Endodermal cell (in vitro differentiated cells): ENCODE measurements at regions not wholly inside any gene's neighbourhood (a gene's known extent, or its start where the extent isn't known, plus 50 kb on each side); places are given as distances from the start of the nearest gene placed in this dataset.
"Not testable (repeated sequence)": the region's sequence is repeated elsewhere in the genome, so short reads cannot be mapped to it uniquely, and the experiment has no call there.

Source experiments
- DNase-seq: peaks from one replicate; pipeline ENCODE4 v3.0.0-alpha.2; 2017
- H3K27ac ChIP-seq: 2 replicates; pipeline ENCODE4 v1.5.1; 2013; ENCODE audit warnings: mild to moderate bottlenecking, low read depth, low read length, moderate library complexity
- H3K27me3 ChIP-seq: 2 replicates; pipeline ENCODE4 v1.6.1; 2013; ENCODE audit warnings: mild to moderate bottlenecking, low read length, moderate library complexity; ENCODE audit not compliant: insufficient read depth, control insufficient read depth, poor library complexity, severe bottlenecking
- H3K36me3 ChIP-seq: 2 replicates; pipeline ENCODE4 v1.7.0; 2013; ENCODE audit warnings: mild to moderate bottlenecking, low read length, moderate library complexity; ENCODE audit not compliant: control insufficient read depth, insufficient read depth
- H3K4me1 ChIP-seq: one replicate; pipeline ENCODE4 v1.7.0; 2013; ENCODE audit warnings: low read length; ENCODE audit not compliant: control insufficient read depth, insufficient read depth
- H3K4me3 ChIP-seq: 2 replicates; pipeline ENCODE4 v1.5.1; 2013; ENCODE audit warnings: mild to moderate bottlenecking, low read length, moderate library complexity
- H3K9ac ChIP-seq: 2 replicates; pipeline ENCODE4 v1.6.1; 2013; ENCODE audit warnings: mild to moderate bottlenecking, low read length, moderate library complexity; ENCODE audit not compliant: poor library complexity, severe bottlenecking; ENCODE audit errors: extremely low read depth
- H3K9me3 ChIP-seq: 2 replicates; pipeline ENCODE4 v1.6.1; 2013; ENCODE audit warnings: mild to moderate bottlenecking, low read length, moderate library complexity; ENCODE audit not compliant: control insufficient read depth
- H3K27ac Mint-ChIP-seq: 2 replicates; pipeline ENCODE4 v1.8.0; 2020; ENCODE audit warnings: mixed read lengths
- H3K27me3 Mint-ChIP-seq: 2 replicates; pipeline ENCODE4 v1.8.0; 2021; ENCODE audit warnings: mild to moderate bottlenecking, mixed read lengths; ENCODE audit not compliant: insufficient read depth
- H3K36me3 Mint-ChIP-seq: 2 replicates; pipeline ENCODE4 v1.8.0; 2020; ENCODE audit warnings: low read depth, mixed read lengths
- H3K4me1 Mint-ChIP-seq: 2 replicates; pipeline ENCODE4 v1.8.0; 2020; ENCODE audit warnings: mixed read lengths
- H3K4me3 Mint-ChIP-seq: 2 replicates; pipeline ENCODE4 v1.8.0; 2020; ENCODE audit warnings: mild to moderate bottlenecking, moderate library complexity, mixed read lengths
- H3K9me3 Mint-ChIP-seq: 2 replicates; pipeline ENCODE4 v1.8.0; 2020; ENCODE audit warnings: mild to moderate bottlenecking, mixed read lengths
- CTCF ChIP-seq: fragments of 200-600 bp; sonication (generic); conservative IDR thresholded peaks from 2 replicates; pipeline ENCODE4 v1.5.0; 2021; ENCODE audit warnings: antibody characterized with exemption, mild to moderate bottlenecking
- WGBS, 2 experiments: methylation state at CpG; one replicate each; pipeline versions ENCODE4 v1.1.5 to v1.1.7; 2013; ENCODE audit warnings: missing lambda C conversion rate in 2 of 2, mixed read lengths in 1 of 2; ENCODE audit not compliant: insufficient coverage in 1 of 2, insufficient read length in 1 of 2; 5-methylcytosine and 5-hydroxymethylcytosine counted together

- Mint-ChIP-seq H3K4me3 (no peak overlapping the region), H3K36me3 (no peaks in the 10 kb centered on the region), H3K9me3 (peaks cover 43% of the 10 kb centered on the region), H3K27me3 (peaks cover 53% of the 10 kb centered on the region), H3K27ac (no peak overlapping the region), H3K4me1 (peaks cover 8% of the 10 kb centered on the region)
- WGBS, 2 experiments = 83 to 92% methylated on average over 2 of the region's 2 CpGs
- H3K9ac ChIP-seq = no peak overlapping the region
- H3K36me3 ChIP-seq = no peaks in the 10 kb centered on the region
- no peak overlapping the region for H3K4me3 ChIP-seq
- H3K27ac ChIP-seq = no peak overlapping the region
- H3K4me1 ChIP-seq = no peaks in the 10 kb centered on the region
- peaks cover 44% of the 10 kb centered on the region for H3K27me3 ChIP-seq
- no peak for TF ChIP-seq CTCF
- H3K9me3 ChIP-seq = no peaks in the 10 kb centered on the region
- DNase-seq = no peak
Observed at GRCh38 chrX:107360788-107361360, 88.6 kb upstream of the FRMPD3 start.

DNA sequence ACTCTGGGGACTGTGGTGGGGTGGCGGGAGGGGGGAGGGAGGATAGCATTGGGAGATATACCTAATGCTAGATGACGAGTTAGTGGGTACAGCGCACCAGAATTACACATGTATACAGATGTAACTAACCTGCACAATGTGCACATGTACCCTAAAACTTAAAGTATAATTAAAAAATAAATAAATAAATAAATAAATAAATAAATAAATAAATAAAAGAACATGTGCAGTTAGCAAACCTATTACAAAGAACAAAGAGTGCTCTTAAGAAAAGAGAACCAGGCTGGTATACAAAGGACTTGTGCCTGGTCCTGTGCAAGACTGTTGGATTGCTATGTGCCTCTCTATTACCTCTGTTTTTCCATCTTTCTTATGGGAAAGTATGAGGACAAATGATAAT, 79.3 kb upstream of the FRMPD3 start:
- H3K27ac ChIP-seq, H3K4me1 ChIP-seq, H3K27me3 Mint-ChIP-seq, H3K36me3 ChIP-seq, H3K36me3 Mint-ChIP-seq, H3K4me3 ChIP-seq, H3K27ac Mint-ChIP-seq, H3K9ac ChIP-seq, H3K9me3 ChIP-seq, H3K4me3 Mint-ChIP-seq, H3K4me1 Mint-ChIP-seq, H3K27me3 ChIP-seq, DNase-seq: not testable (repeated sequence)
- H3K9me3 Mint-ChIP-seq = peaks cover 36% of the 10 kb centered on the region
- no CpG with 5 or more reads among the region's 3 CpGs for WGBS, 2 experiments

- H3K9me3 Mint-ChIP-seq = peaks cover 55% of the 10 kb centered on the region
- no peaks in the 10 kb centered on the region for H3K4me1 ChIP-seq
- H3K4me3 Mint-ChIP-seq = no peak overlapping the region
- H3K9me3 ChIP-seq = no peaks in the 10 kb centered on the region
- WGBS, 2 experiments = 48% methylated on average over 2 of the region's 2 CpGs; no CpG with 5 or more reads in 1 of the 2 experiments
- H3K4me3 ChIP-seq = no peak overlapping the region
- H3K27me3 Mint-ChIP-seq = peaks cover 9% of the 10 kb centered on the region
- H3K36me3 Mint-ChIP-seq = no peaks in the 10 kb centered on the region
- H3K9ac ChIP-seq = no peak overlapping the region
- no peak overlapping the region for H3K27ac Mint-ChIP-seq
- no peak overlapping the region for H3K27ac ChIP-seq
- DNase-seq = no peak
- H3K27me3 ChIP-seq = no peaks in the 10 kb centered on the region
- peaks cover 7% of the 10 kb centered on the region for H3K4me1 Mint-ChIP-seq
- no peaks in the 10 kb centered on the region for H3K36me3 ChIP-seq
- no peak for TF ChIP-seq CTCF
Observed at GRCh38 chrX:107374132-107374531, 75.3 kb upstream of the FRMPD3 start.

GRCh38 chrX:107374831-107375230, 74.6 kb upstream of the FRMPD3 start:
- no peak for DNase-seq
- peaks cover 7% of the 10 kb centered on the region for H3K4me1 Mint-ChIP-seq
- no peak overlapping the region for H3K27ac ChIP-seq
- H3K36me3 Mint-ChIP-seq = no peaks in the 10 kb centered on the region
- H3K4me3 ChIP-seq = no peak overlapping the region
- no peak for TF ChIP-seq CTCF
- H3K27ac Mint-ChIP-seq = no peak overlapping the region
- no peaks in the 10 kb centered on the region for H3K27me3 ChIP-seq
- H3K9ac ChIP-seq = no peak overlapping the region
- no peak overlapping the region for H3K4me3 Mint-ChIP-seq
- H3K36me3 ChIP-seq = no peaks in the 10 kb centered on the region
- peaks cover 57% of the 10 kb centered on the region for H3K9me3 Mint-ChIP-seq
- H3K4me1 ChIP-seq = no peaks in the 10 kb centered on the region
- peaks cover 11% of the 10 kb centered on the region for H3K27me3 Mint-ChIP-seq
- H3K9me3 ChIP-seq = no peaks in the 10 kb centered on the region

- not testable (repeated sequence) for H3K9ac ChIP-seq, H3K27ac Mint-ChIP-seq, H3K4me3 ChIP-seq, H3K9me3 ChIP-seq, H3K4me3 Mint-ChIP-seq, H3K27ac ChIP-seq, H3K4me1 Mint-ChIP-seq, H3K4me1 ChIP-seq, H3K27me3 ChIP-seq, H3K36me3 ChIP-seq, H3K36me3 Mint-ChIP-seq, DNase-seq
- peaks cover 11% of the 10 kb centered on the region for H3K27me3 Mint-ChIP-seq
- peaks cover 49% of the 10 kb centered on the region for H3K9me3 Mint-ChIP-seq
Observed at GRCh38 chrX:107376186-107376585, 73.3 kb upstream of the FRMPD3 start.
